ENCODE measurements at regions not wholly inside any gene's neighbourhood (a gene's known extent, or its start where the extent isn't known, plus 50 kb on each side); places are given as distances from the start of the nearest gene placed in this dataset.

- no peak overlapping the region for H3K27ac Mint-ChIP-seq (ENCODE audit: unreplicated experiment)
- H3K4me1 Mint-ChIP-seq (ENCODE audit: low read depth), result no peaks in the 10 kb centered on the region
- TF ChIP-seq CTCF (IDR thresholded peaks at IDR 0.05), result no peak
- no peaks in the 10 kb centered on the region for H3K27me3 Mint-ChIP-seq (ENCODE audit: low read depth)
- no peak for DNase-seq (ENCODE audit: low spot score)
- no peaks in the 10 kb centered on the region for H3K36me3 Mint-ChIP-seq (ENCODE audit: low read depth)
- H3K9me3 Mint-ChIP-seq (ENCODE audit: low read depth), result no peaks in the 10 kb centered on the region
- no peak overlapping the region for H3K4me3 Mint-ChIP-seq (ENCODE audit: unreplicated experiment)
These were observed 453.9 kb downstream of the TUSC1 start for GRCh38 chr9:25224309-25224708.

GRCh38 chr9:25212361-25212760 is 465.9 kb downstream of the TUSC1 start:
- no peaks in the 10 kb centered on the region for H3K4me1 Mint-ChIP-seq (ENCODE audit: low read depth)
- no peak for TF ChIP-seq CTCF (IDR thresholded peaks at IDR 0.05)
- H3K4me3 Mint-ChIP-seq (ENCODE audit: unreplicated experiment), result no peak overlapping the region
- H3K9me3 Mint-ChIP-seq (ENCODE audit: low read depth), result no peaks in the 10 kb centered on the region
- no peak for DNase-seq (ENCODE audit: low spot score)
- no peaks in the 10 kb centered on the region for H3K36me3 Mint-ChIP-seq (ENCODE audit: low read depth)
- H3K27me3 Mint-ChIP-seq (ENCODE audit: low read depth), result no peaks in the 10 kb centered on the region
- no peak overlapping the region for H3K27ac Mint-ChIP-seq (ENCODE audit: unreplicated experiment)

- Mint-ChIP-seq H3K4me3 (ENCODE audit: unreplicated experiment) (no peak overlapping the region), H3K27me3 (ENCODE audit: low read depth) (no peaks in the 10 kb centered on the region), H3K36me3 (ENCODE audit: low read depth) (no peaks in the 10 kb centered on the region), H3K4me1 (ENCODE audit: low read depth) (no peaks in the 10 kb centered on the region), H3K27ac (ENCODE audit: unreplicated experiment) (no peak overlapping the region), H3K9me3 (ENCODE audit: low read depth) (peaks cover 11% of the 10 kb centered on the region)
- TF ChIP-seq CTCF (IDR thresholded peaks at IDR 0.05), result no peak
- no peak for DNase-seq (ENCODE audit: low spot score)
These were observed 470.6 kb downstream of the TUSC1 start for GRCh38 chr9:25207402-25208195.

GRCh38 chr9:25206027-25206426 is 472.2 kb downstream of the TUSC1 start:
- H3K4me3 Mint-ChIP-seq (ENCODE audit: unreplicated experiment), result no peak overlapping the region
- DNase-seq (ENCODE audit: low spot score), result no peak
- H3K27ac Mint-ChIP-seq (ENCODE audit: unreplicated experiment), result no peak overlapping the region
- no peaks in the 10 kb centered on the region for H3K27me3 Mint-ChIP-seq (ENCODE audit: low read depth)
- H3K4me1 Mint-ChIP-seq (ENCODE audit: low read depth), result no peaks in the 10 kb centered on the region
- no peak for TF ChIP-seq CTCF (IDR thresholded peaks at IDR 0.05)
- peaks cover 11% of the 10 kb centered on the region for H3K9me3 Mint-ChIP-seq (ENCODE audit: low read depth)
- H3K36me3 Mint-ChIP-seq (ENCODE audit: low read depth), result no peaks in the 10 kb centered on the region

- no peak for TF ChIP-seq CTCF (IDR thresholded peaks at IDR 0.05)
- Mint-ChIP-seq H3K9me3 (ENCODE audit: low read depth) (peaks cover 11% of the 10 kb centered on the region), H3K4me1 (ENCODE audit: low read depth) (no peaks in the 10 kb centered on the region), H3K27ac (ENCODE audit: unreplicated experiment) (no peak overlapping the region), H3K36me3 (ENCODE audit: low read depth) (no peaks in the 10 kb centered on the region), H3K4me3 (ENCODE audit: unreplicated experiment) (no peak overlapping the region), H3K27me3 (ENCODE audit: low read depth) (no peaks in the 10 kb centered on the region)
- no peak for DNase-seq (ENCODE audit: low spot score)
These were observed 473.0 kb downstream of the TUSC1 start for GRCh38 chr9:25205285-25205684.
